GM23248 (cell line): ENCODE measurements at regions not wholly inside any gene's neighbourhood (a gene's known extent, or its start where the extent isn't known, plus 50 kb on each side); places are given as distances from the start of the nearest gene placed in this dataset.

Source experiments
- DNase-seq: peaks from one replicate; pipeline ENCODE4 v3.0.0-alpha.2; 2015
- H2AFZ ChIP-seq: fragments of 200-600 bp; sonication (generic); 2 replicates; pipeline ENCODE4 v1.6.1; 2016; ENCODE audit warnings: antibody characterized with exemption
- H3F3A ChIP-seq: fragments of 200-600 bp; sonication (generic); 2 replicates; pipeline ENCODE4 v1.6.1; 2016; ENCODE audit warnings: mild to moderate bottlenecking, antibody characterized with exemption, mixed run types; ENCODE audit not compliant: insufficient read depth
- H3K27ac ChIP-seq: fragments of 200-600 bp; sonication (generic); 2 replicates; pipeline ENCODE4 v1.5.1; 2016; ENCODE audit warnings: mild to moderate bottlenecking
- H3K27me3 ChIP-seq: fragments of 200-600 bp; sonication (generic); replicated peaks from 2 replicates; pipeline ENCODE4 v1.6.1; 2016; ENCODE audit warnings: mild to moderate bottlenecking; ENCODE audit not compliant: insufficient read depth
- H3K36me3 ChIP-seq: fragments of 200-600 bp; sonication (generic); 2 replicates; pipeline ENCODE4 v1.6.1; 2016; ENCODE audit warnings: low read depth, mild to moderate bottlenecking
- H3K4me1 ChIP-seq: fragments of 200-600 bp; sonication (generic); 2 replicates; pipeline ENCODE4 v1.6.1; 2016; ENCODE audit warnings: mild to moderate bottlenecking; ENCODE audit not compliant: insufficient read depth
- H3K4me2 ChIP-seq: fragments of 200-600 bp; sonication (generic); one replicate; pipeline ENCODE4 v1.6.1; 2016; ENCODE audit warnings: mild to moderate bottlenecking; ENCODE audit not compliant: unreplicated experiment
- H3K4me3 ChIP-seq: fragments of 200-600 bp; sonication (generic); 2 replicates; pipeline ENCODE4 v1.5.1; 2016; ENCODE audit warnings: mild to moderate bottlenecking
- H3K79me2 ChIP-seq: fragments of 200-600 bp; sonication (generic); 2 replicates; pipeline ENCODE4 v1.6.1; 2016; ENCODE audit warnings: mild to moderate bottlenecking; ENCODE audit not compliant: insufficient read depth
- H3K9ac ChIP-seq: fragments of 200-600 bp; sonication (generic); 2 replicates; pipeline ENCODE4 v1.6.1; 2016; ENCODE audit warnings: mild to moderate bottlenecking
- H3K9me2 ChIP-seq: fragments of 200-600 bp; sonication (generic); 2 replicates; pipeline ENCODE4 v1.6.1; 2016; ENCODE audit warnings: mixed run types, mild to moderate bottlenecking, moderate library complexity; ENCODE audit not compliant: insufficient read depth
- H3K9me3 ChIP-seq: fragments of 200-600 bp; sonication (generic); one replicate; pipeline ENCODE4 v1.6.1; 2017; ENCODE audit warnings: low read depth
- H4K20me1 ChIP-seq: fragments of 200-600 bp; sonication (generic); 2 replicates; pipeline ENCODE4 v1.6.0; 2016; ENCODE audit not compliant: insufficient read depth
- EZH2 ChIP-seq: fragments of 200-600 bp; sonication (generic); IDR thresholded peaks from 2 replicates; pipeline ENCODE4 v1.6.1; 2018; ENCODE audit warnings: antibody characterized with exemption, mild to moderate bottlenecking; ENCODE audit not compliant: insufficient read depth, poor library complexity, severe bottlenecking
- EZH2phosphoT487 ChIP-seq: fragments of 200-600 bp; sonication (generic); IDR thresholded peaks from 2 replicates; pipeline ENCODE4 v1.6.1; 2018; ENCODE audit warnings: antibody characterized with exemption, moderate library complexity, mild to moderate bottlenecking, low read depth; ENCODE audit not compliant: insufficient read depth
- WGBS, 2 experiments: methylation state at CpG; one replicate each; pipeline ENCODE4 v1.1.6; 2015 to 2017; ENCODE audit warnings: low lambda C conversion rate in 2 of 2, low coverage in 1 of 2; ENCODE audit errors: missing lambda C conversion rate in 2 of 2; 5-methylcytosine and 5-hydroxymethylcytosine counted together
- in situ Hi-C: fragments of 300-500 bp; cut with MboI; formaldehyde crosslinking; loops from 2 replicates; pipeline ENCODE4 v1.15.0; 2020

DNA sequence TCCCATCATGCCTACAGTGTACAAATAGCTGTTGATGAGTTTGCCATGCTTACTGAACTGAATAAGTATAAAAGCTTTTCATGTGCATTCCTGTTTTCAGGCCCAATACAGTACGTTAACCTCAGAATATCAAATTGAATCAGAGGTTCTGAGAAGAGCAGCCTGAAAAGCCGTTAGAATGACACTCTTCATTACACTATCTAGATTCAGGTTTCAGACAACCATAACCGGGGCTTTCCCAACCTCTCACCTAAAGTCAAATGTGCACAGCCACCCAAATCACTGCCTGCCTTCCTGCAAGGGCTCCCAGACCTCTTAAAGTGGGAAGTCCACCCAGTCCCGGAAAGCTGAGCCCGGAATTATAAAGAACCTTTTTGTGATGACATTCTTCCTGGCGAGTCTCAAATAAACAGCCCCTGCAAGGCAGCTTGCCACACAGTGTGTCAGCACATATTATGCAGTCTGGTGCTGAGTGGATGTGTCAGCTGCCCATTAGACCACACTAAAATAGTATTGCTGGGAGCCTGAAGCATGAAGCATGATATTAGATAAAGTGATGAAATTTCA lies 245.8 kb downstream of the TLE4 start:
- H4K20me1 ChIP-seq, result no peaks in the 10 kb centered on the region
- H3K36me3 ChIP-seq, result no peaks in the 10 kb centered on the region
- in situ Hi-C loops, result no loop called here
- TF ChIP-seq EZH2 (no peak), EZH2phosphoT487 (no peak)
- no peak overlapping the region for H2AFZ ChIP-seq
- DNase-seq, result no peak
- 0 out of 2 replicates have a peak, but pooled peaks cover 5% of the 10 kb centered on the region for H3F3A ChIP-seq
- no peak overlapping the region for H3K27ac ChIP-seq
- WGBS, 2 experiments, result 42 to 46% methylated on average over 6 of the region's 6 CpGs
- no peak overlapping the region for H3K4me3 ChIP-seq
- no peak overlapping the region for H3K4me2 ChIP-seq
- no peaks in the 10 kb centered on the region for H3K9me2 ChIP-seq
- H3K27me3 ChIP-seq, result peaks cover 55% of the 10 kb centered on the region
- peaks cover 6% of the 10 kb centered on the region; the same call in 1 of the 2 replicates for H3K4me1 ChIP-seq
- H3K9me3 ChIP-seq, result no peaks in the 10 kb centered on the region
- H3K9ac ChIP-seq, result no peak overlapping the region
- H3K79me2 ChIP-seq, result no peaks in the 10 kb centered on the region

DNA sequence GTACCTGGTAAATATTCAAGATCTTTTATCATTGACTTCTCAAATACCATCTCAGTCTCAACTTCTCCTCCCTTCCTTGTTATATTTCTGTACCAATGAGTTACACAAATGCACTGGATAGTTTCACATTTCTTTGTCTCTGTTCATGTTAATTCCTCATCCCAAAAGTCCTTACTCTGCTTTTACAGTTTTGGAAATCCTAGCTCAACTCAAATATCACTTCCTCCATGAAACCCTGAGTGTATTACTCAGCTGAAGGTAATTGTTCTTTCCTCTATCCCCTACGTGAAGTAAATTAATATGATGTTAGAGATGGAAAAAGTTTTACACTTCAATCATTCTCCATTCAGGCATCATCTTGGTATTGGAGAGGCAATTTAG lies 241.5 kb downstream of the TLE4 start:
- TF ChIP-seq EZH2 (no peak), EZH2phosphoT487 (no peak)
- Histone ChIP-seq H3K4me1 (peaks cover 33% of the 10 kb centered on the region), H3K9me2 (no peaks in the 10 kb centered on the region), H2AFZ (no peak overlapping the region), H3K36me3 (no peaks in the 10 kb centered on the region), H3K9me3 (no peaks in the 10 kb centered on the region), H3K4me2 (peak overlapping the region; percentile 69), H3F3A (peaks cover 13% of the 10 kb centered on the region; the same call in 1 of the 2 replicates), H3K9ac (no peak overlapping the region), H3K27me3 (peaks cover 34% of the 10 kb centered on the region), H4K20me1 (no peaks in the 10 kb centered on the region), H3K27ac (no peak overlapping the region), H3K4me3 (no peak overlapping the region; the same call in 1 of the 2 replicates), H3K79me2 (no peaks in the 10 kb centered on the region)
- no peak for DNase-seq
- 65 to 67% methylated on average over 1 of the region's 1 CpG for WGBS, 2 experiments
- in situ Hi-C loops, result no loop called here

DNA sequence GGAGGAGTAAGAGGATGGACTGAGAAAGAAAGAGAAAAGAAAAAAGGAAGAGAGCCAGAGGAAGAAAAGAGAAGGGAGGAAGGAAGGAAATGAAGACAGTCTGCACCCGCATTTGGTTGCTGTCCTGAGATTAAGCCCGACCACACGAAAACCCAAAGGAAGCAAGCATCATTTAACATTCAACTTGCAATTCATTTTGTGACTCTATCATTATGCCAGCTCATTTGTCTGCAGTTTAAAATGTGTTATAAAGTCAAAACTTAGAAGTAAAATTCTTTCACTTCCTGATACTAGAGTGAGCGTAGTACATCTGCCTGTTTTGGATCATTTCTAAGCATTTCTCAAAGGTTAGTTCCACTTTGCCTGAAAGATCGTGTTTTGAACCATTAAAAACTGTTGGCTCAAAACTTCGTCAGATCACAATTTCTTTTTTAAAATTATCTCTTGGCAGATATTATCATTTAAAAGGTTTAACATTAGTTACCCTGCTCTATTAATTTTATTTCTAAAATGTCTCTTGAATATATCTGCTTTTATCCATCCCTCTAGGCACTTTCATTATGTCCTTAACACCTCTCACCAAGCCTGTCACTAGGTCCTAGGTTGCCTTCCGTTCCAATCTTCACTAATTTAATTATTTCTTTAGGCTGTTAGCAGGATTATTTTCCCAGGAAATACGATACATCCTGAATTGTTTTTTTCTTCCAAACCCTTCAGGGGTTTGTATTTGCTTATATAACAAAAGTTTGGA lies 240.9 kb downstream of the TLE4 start:
- Histone ChIP-seq H2AFZ (no peak overlapping the region), H3K4me3 (peak overlapping the region; percentile 26), H3K27ac (0 out of 2 replicates have a peak overlapping the region, but pooled peaks have one; percentile 5), H3K9me3 (no peaks in the 10 kb centered on the region), H3K4me2 (peak overlapping the region; percentile 69), H3K36me3 (no peaks in the 10 kb centered on the region), H3K79me2 (no peaks in the 10 kb centered on the region), H3K9me2 (no peaks in the 10 kb centered on the region), H3K4me1 (peaks cover 33% of the 10 kb centered on the region), H3K27me3 (peaks cover 35% of the 10 kb centered on the region), H3F3A (peaks cover 13% of the 10 kb centered on the region; the same call in 1 of the 2 replicates), H4K20me1 (no peaks in the 10 kb centered on the region), H3K9ac (no peak overlapping the region)
- in situ Hi-C loops, result no loop called here
- TF ChIP-seq EZH2phosphoT487 (no peak), EZH2 (no peak)
- WGBS, 2 experiments, result 36 to 38% methylated on average over 8 of the region's 8 CpGs
- peak; percentile 18 for DNase-seq

DNA sequence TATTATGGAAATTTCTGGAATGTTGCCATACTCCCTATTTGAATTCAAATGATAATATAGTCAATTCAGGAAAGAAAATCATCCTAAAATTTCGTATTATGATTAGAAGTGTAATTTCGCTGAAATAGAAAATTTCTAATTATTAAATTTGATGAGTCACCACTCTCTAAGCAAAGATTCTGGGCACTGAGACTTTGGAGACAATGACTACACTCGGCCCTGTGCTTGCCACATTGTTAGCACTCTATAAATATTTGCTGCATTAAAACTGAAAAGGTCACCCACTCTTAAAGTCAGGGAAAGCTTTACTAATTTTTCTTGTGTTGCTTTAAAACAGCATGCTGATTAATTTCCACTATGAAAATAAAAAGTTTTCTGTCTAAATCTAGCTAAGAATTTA lies 240.3 kb downstream of the TLE4 start:
- no peak overlapping the region for H2AFZ ChIP-seq
- no peaks in the 10 kb centered on the region for H3K9me3 ChIP-seq
- peak overlapping the region; percentile 69 for H3K4me2 ChIP-seq
- H3K27ac ChIP-seq, result 0 out of 2 replicates have a peak overlapping the region, but pooled peaks have one; percentile 5
- TF ChIP-seq EZH2phosphoT487, result no peak
- no peak for TF ChIP-seq EZH2
- peak; percentile 79 for DNase-seq
- no peak overlapping the region for H3K9ac ChIP-seq
- H3K4me3 ChIP-seq, result peak overlapping the region; percentile 26
- H3K79me2 ChIP-seq, result no peaks in the 10 kb centered on the region
- H3K9me2 ChIP-seq, result no peaks in the 10 kb centered on the region
- peaks cover 33% of the 10 kb centered on the region for H3K4me1 ChIP-seq
- no peaks in the 10 kb centered on the region for H4K20me1 ChIP-seq
- peaks cover 33% of the 10 kb centered on the region for H3K27me3 ChIP-seq
- peaks cover 13% of the 10 kb centered on the region; the same call in 1 of the 2 replicates for H3F3A ChIP-seq
- in situ Hi-C loops, result no loop called here
- H3K36me3 ChIP-seq, result no peaks in the 10 kb centered on the region
- 7 to 14% methylated on average over 3 of the region's 3 CpGs for WGBS, 2 experiments
